ENCODE measurements at regions not wholly inside any gene's neighbourhood (a gene's known extent, or its start where the extent isn't known, plus 50 kb on each side); places are given as distances from the start of the nearest gene placed in this dataset.

GRCh38 chr9:90958328-90958727 is 156.7 kb downstream of the SYK start:
- TF ChIP-seq, protein P1, sequence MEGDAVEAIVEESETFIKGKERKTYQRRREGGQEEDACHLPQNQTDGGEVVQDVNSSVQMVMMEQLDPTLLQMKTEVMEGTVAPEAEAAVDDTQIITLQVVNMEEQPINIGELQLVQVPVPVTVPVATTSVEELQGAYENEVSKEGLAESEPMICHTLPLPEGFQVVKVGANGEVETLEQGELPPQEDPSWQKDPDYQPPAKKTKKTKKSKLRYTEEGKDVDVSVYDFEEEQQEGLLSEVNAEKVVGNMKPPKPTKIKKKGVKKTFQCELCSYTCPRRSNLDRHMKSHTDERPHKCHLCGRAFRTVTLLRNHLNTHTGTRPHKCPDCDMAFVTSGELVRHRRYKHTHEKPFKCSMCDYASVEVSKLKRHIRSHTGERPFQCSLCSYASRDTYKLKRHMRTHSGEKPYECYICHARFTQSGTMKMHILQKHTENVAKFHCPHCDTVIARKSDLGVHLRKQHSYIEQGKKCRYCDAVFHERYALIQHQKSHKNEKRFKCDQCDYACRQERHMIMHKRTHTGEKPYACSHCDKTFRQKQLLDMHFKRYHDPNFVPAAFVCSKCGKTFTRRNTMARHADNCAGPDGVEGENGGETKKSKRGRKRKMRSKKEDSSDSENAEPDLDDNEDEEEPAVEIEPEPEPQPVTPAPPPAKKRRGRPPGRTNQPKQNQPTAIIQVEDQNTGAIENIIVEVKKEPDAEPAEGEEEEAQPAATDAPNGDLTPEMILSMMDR (IDR thresholded peaks at IDR 0.05; ENCODE audit: low read depth, low read length): no peak
- H3K4me3 ChIP-seq (ENCODE audit: low read depth, low read length): no peak overlapping the region
- no peak for DNase-seq (ENCODE audit: low read depth, low spot score)
- no peaks in the 10 kb centered on the region for H3K27me3 ChIP-seq (ENCODE audit: control insufficient read depth, insufficient read depth, low read length)
- ChIA-PET CTCF (no interaction called here), POLR2A (no interaction called here)
- no peak overlapping the region for H3K27ac ChIP-seq (ENCODE audit: low read depth, low read length)
- H3K9me3 ChIP-seq (ENCODE audit: control insufficient read depth, insufficient read depth, low read length): no peaks in the 10 kb centered on the region

DNA sequence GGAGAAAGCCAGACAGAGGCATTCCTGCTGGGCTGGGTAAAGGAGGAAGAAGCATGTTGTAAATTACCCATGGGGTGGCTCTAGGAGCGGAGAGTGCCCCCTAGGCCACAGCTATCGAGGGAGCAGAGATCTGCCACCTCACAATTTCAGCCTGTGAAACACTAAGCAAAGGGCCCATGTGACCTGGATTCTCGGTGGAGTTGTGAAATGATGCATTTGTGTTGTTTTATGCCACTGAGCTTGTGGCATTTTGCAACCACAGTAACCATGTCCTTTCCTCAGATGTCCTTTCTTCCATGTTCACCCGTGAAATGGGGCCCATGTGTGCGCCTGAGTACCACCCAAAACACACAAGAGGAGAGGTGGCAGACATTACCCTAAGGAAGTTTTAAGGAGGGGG is 159.3 kb downstream of the SYK start:
- TF ChIP-seq, protein P1 (IDR thresholded peaks at IDR 0.05; ENCODE audit: low read depth, low read length): no peak
- POLR2A ChIA-PET: no interaction called here
- DNase-seq (ENCODE audit: low read depth, low spot score): no peak
- Histone ChIP-seq H3K4me3 (ENCODE audit: low read depth, low read length) (no peak overlapping the region), H3K9me3 (ENCODE audit: control insufficient read depth, insufficient read depth, low read length) (no peaks in the 10 kb centered on the region; the same call in 1 of the 2 replicates), H3K27me3 (ENCODE audit: control insufficient read depth, insufficient read depth, low read length) (no peaks in the 10 kb centered on the region), H3K27ac (ENCODE audit: low read depth, low read length) (no peak overlapping the region)
- CTCF ChIA-PET: no interaction called here

- no peaks in the 10 kb centered on the region for H3K27me3 ChIP-seq (ENCODE audit: control insufficient read depth, insufficient read depth, low read length)
- TF ChIP-seq, protein P1 (IDR thresholded peaks at IDR 0.05; ENCODE audit: low read depth, low read length): no peak
- H3K27ac ChIP-seq (ENCODE audit: low read depth, low read length): no peak overlapping the region
- ChIA-PET CTCF (no interaction called here), POLR2A (no interaction called here)
- no peak overlapping the region for H3K4me3 ChIP-seq (ENCODE audit: low read depth, low read length)
- DNase-seq (ENCODE audit: low read depth, low spot score): no peak
- peaks cover 2% of the 10 kb centered on the region; the same call in 1 of the 2 replicates for H3K9me3 ChIP-seq (ENCODE audit: control insufficient read depth, insufficient read depth, low read length)
These were observed 159.8 kb downstream of the SYK start for GRCh38 chr9:90961375-90961774.

- TF ChIP-seq, protein P1 (IDR thresholded peaks at IDR 0.05; ENCODE audit: low read depth, low read length): no peak
- POLR2A ChIA-PET: no interaction called here
- H3K27me3 ChIP-seq (ENCODE audit: control insufficient read depth, insufficient read depth, low read length): no peaks in the 10 kb centered on the region
- no peak overlapping the region for H3K4me3 ChIP-seq (ENCODE audit: low read depth, low read length)
- CTCF ChIA-PET: interaction anchor here (0.7 kb wide), 2 partner anchors 394 to 845 kb away, joined by 3 to 5 read pairs; no protein-coding TSS in a partner anchor
- peaks cover 5% of the 10 kb centered on the region; the same call in 1 of the 2 replicates for H3K9me3 ChIP-seq (ENCODE audit: control insufficient read depth, insufficient read depth, low read length)
- DNase-seq (ENCODE audit: low read depth, low spot score): no peak
- no peak overlapping the region for H3K27ac ChIP-seq (ENCODE audit: low read depth, low read length)
These were observed 162.7 kb downstream of the SYK start for GRCh38 chr9:90964101-90965020.

Data from AG04450 (cell line).